ENCODE measurements at regions not wholly inside any gene's neighbourhood (a gene's known extent, or its start where the extent isn't known, plus 50 kb on each side); places are given as distances from the start of the nearest gene placed in this dataset.

GRCh38 chr4:14614840-14615239 lies 387.4 kb upstream of the CPEB2 start:
- TF ChIP-seq CTCF (IDR thresholded peaks at IDR 0.05; ENCODE audit: low read depth, low read length, missing input control) (no peak), SP1 (IDR thresholded peaks at IDR 0.05) (no peak), TAF1 (conservative IDR thresholded peaks at IDR 0.05) (no peak), RXRA (IDR thresholded peaks at IDR 0.05) (no peak), FOXA1 (IDR thresholded peaks at IDR 0.05) (no peak), YY1 (IDR thresholded peaks at IDR 0.05) (no peak)

Data from liver (tissue), 3 donors.